ENCODE measurements at regions not wholly inside any gene's neighbourhood (a gene's known extent, or its start where the extent isn't known, plus 50 kb on each side); places are given as distances from the start of the nearest gene placed in this dataset.

DNA sequence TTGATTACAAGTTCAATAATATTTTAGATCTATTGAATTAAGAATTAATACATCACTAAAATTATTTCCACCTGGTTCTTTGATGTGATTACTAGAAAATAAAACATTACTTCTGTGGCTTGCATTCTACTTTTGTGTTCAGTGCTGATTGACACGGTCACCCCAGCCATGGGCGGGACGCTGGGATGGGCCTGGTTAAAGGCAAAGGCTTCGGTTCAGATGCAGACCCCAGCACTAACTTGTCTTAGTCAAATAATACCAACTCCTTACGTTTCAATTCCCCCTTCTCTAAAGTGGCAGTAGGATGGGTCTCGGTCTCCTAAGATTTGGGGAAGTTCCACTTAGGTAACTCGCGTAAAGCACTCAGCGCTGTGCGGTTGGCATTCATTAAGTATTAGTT, 144.9 kb downstream of the URI1 start:
- DNase-seq (ENCODE audit: insufficient read length, low spot score, missing footprints), result peak; percentile 82
- H3K9me3 ChIP-seq (ENCODE audit: low read depth, low read length), result no peaks in the 10 kb centered on the region
- H3K4me2 ChIP-seq (ENCODE audit: insufficient read depth, low read length), result no peak overlapping the region
- TF ChIP-seq, protein P1, sequence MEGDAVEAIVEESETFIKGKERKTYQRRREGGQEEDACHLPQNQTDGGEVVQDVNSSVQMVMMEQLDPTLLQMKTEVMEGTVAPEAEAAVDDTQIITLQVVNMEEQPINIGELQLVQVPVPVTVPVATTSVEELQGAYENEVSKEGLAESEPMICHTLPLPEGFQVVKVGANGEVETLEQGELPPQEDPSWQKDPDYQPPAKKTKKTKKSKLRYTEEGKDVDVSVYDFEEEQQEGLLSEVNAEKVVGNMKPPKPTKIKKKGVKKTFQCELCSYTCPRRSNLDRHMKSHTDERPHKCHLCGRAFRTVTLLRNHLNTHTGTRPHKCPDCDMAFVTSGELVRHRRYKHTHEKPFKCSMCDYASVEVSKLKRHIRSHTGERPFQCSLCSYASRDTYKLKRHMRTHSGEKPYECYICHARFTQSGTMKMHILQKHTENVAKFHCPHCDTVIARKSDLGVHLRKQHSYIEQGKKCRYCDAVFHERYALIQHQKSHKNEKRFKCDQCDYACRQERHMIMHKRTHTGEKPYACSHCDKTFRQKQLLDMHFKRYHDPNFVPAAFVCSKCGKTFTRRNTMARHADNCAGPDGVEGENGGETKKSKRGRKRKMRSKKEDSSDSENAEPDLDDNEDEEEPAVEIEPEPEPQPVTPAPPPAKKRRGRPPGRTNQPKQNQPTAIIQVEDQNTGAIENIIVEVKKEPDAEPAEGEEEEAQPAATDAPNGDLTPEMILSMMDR (IDR thresholded peaks at IDR 0.05; ENCODE audit: extremely low read depth, low read depth, low read length), result no peak
- H3K79me2 ChIP-seq (ENCODE audit: insufficient read depth, low read length), result no peaks in the 10 kb centered on the region
- H2AFZ ChIP-seq (ENCODE audit: low read length), result no peak overlapping the region
- no peaks in the 10 kb centered on the region for H3K36me3 ChIP-seq (ENCODE audit: insufficient read depth, low read length)
- no peak overlapping the region for H3K27ac ChIP-seq (ENCODE audit: low read depth, low read length)
- H3K4me1 ChIP-seq (ENCODE audit: insufficient read depth, low read length), result no peaks in the 10 kb centered on the region
- H4K20me1 ChIP-seq (ENCODE audit: insufficient read depth, low read length), result no peaks in the 10 kb centered on the region
- H3K4me3 ChIP-seq (ENCODE audit: insufficient read depth, low read length), result no peak overlapping the region
- no peaks in the 10 kb centered on the region for H3K27me3 ChIP-seq (ENCODE audit: insufficient read depth, low read length)

DNA sequence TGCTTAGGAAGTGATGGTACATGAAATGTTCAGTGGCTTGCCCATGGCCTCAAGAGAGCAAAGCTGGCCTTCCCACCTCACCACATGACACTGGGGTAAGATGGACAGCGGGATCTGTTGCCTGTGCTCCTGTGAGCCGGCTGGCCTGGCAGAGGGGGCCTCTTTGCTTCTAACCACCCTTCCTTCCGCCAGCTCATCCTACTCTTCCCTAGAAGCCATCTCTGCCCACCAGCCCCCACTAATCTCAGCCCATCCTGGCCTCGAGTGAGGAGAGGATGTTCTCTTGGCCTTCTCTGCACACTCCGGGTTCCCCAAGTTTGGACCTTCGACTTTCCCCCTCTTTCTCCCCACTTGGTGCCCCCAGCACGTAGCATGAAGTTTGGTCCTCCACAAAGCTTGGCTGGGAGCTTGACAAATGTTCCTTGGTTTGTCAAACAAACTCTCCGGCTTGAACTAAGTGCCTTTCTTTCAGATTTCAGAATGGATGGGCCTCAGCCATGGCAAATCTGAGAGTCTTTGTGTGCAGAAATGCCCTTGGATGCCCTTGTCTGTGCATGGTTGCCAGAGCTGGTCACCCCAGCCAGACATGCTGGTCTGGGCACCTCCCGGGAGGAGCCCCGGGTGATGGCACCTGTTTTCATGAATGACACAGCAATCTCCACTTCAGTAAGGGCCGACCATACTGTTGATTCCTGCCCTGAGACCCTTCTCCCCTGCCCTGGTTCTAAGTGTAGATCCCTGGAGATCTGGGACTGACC, 145.5 kb downstream of the URI1 start:
- peak; percentile 31 for DNase-seq (ENCODE audit: insufficient read length, low spot score, missing footprints)
- no peaks in the 10 kb centered on the region for H3K27me3 ChIP-seq (ENCODE audit: insufficient read depth, low read length)
- no peaks in the 10 kb centered on the region for H3K9me3 ChIP-seq (ENCODE audit: low read depth, low read length)
- H3K36me3 ChIP-seq (ENCODE audit: insufficient read depth, low read length), result no peaks in the 10 kb centered on the region
- H3K4me3 ChIP-seq (ENCODE audit: insufficient read depth, low read length), result no peak overlapping the region
- no peak overlapping the region for H2AFZ ChIP-seq (ENCODE audit: low read length)
- TF ChIP-seq, protein P1 (IDR thresholded peaks at IDR 0.05; ENCODE audit: extremely low read depth, low read depth, low read length), result no peak
- H3K79me2 ChIP-seq (ENCODE audit: insufficient read depth, low read length), result no peaks in the 10 kb centered on the region
- no peak overlapping the region for H3K27ac ChIP-seq (ENCODE audit: low read depth, low read length)
- H3K4me1 ChIP-seq (ENCODE audit: insufficient read depth, low read length), result no peaks in the 10 kb centered on the region
- no peaks in the 10 kb centered on the region for H4K20me1 ChIP-seq (ENCODE audit: insufficient read depth, low read length)
- H3K4me2 ChIP-seq (ENCODE audit: insufficient read depth, low read length), result no peak overlapping the region

DNA sequence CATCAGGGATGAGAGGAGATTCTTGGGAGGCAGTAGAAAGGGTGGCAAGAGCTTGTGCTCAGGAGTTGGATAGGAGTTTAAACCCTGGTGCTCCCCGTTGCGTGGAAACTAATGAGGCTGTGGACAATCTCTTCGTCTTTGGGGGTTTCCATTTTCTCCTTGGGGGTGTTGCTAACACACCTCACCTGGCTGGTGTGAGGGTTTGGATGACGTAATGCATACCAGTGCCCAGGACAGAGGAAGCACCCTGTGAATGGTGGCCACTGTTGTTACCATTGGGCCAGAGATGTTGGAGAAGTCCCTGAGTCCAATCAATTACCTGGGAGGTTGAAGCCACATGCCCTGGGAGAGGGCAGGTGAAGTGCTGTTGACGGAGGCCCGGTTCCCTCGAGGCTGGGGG, 146.5 kb downstream of the URI1 start:
- Histone ChIP-seq H3K4me1 (ENCODE audit: insufficient read depth, low read length) (no peaks in the 10 kb centered on the region), H2AFZ (ENCODE audit: low read length) (no peak overlapping the region), H3K79me2 (ENCODE audit: insufficient read depth, low read length) (no peaks in the 10 kb centered on the region), H3K9me3 (ENCODE audit: low read depth, low read length) (no peaks in the 10 kb centered on the region), H3K27ac (ENCODE audit: low read depth, low read length) (no peak overlapping the region), H3K4me3 (ENCODE audit: insufficient read depth, low read length) (no peak overlapping the region), H4K20me1 (ENCODE audit: insufficient read depth, low read length) (no peaks in the 10 kb centered on the region), H3K27me3 (ENCODE audit: insufficient read depth, low read length) (no peaks in the 10 kb centered on the region), H3K4me2 (ENCODE audit: insufficient read depth, low read length) (no peak overlapping the region), H3K36me3 (ENCODE audit: insufficient read depth, low read length) (no peaks in the 10 kb centered on the region)
- DNase-seq (ENCODE audit: insufficient read length, low spot score, missing footprints), result peak; percentile 50
- TF ChIP-seq, protein P1 (IDR thresholded peaks at IDR 0.05; ENCODE audit: extremely low read depth, low read depth, low read length), result no peak

DNA sequence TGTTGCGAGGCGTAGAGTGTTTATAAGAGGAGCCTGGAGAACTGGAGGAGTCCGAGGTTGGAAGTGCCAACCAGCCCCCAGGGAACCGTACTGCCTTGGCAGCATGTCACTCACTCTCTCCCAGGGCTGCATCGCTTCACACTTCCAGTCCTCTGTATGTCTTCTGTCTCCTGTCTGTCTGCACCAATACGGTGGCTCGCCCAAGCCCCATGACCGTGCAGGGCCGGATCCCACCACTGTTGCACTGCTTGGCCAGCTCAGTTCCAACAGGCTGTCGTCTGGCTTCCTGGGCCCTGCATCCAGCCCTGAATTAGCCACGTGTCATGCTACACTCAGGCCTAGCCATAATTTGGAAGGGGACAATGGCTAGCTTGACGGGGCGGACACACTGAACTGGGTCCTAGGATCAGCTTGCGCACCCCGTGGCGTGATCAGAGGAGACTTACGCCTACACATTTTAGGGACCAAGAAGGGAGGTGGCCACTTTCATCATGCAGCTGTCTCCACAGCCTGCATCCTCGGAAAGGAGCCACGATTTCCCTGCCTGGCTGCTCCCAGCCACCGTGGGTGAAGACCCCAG, 147.1 kb downstream of the URI1 start:
- H3K4me1 ChIP-seq (ENCODE audit: insufficient read depth, low read length), result no peaks in the 10 kb centered on the region
- no peak overlapping the region for H2AFZ ChIP-seq (ENCODE audit: low read length)
- peak; percentile 30 for DNase-seq (ENCODE audit: insufficient read length, low spot score, missing footprints)
- no peak overlapping the region for H3K4me3 ChIP-seq (ENCODE audit: insufficient read depth, low read length)
- H3K27ac ChIP-seq (ENCODE audit: low read depth, low read length), result no peak overlapping the region
- H3K79me2 ChIP-seq (ENCODE audit: insufficient read depth, low read length), result no peaks in the 10 kb centered on the region
- H3K9me3 ChIP-seq (ENCODE audit: low read depth, low read length), result no peaks in the 10 kb centered on the region
- TF ChIP-seq, protein P1 (IDR thresholded peaks at IDR 0.05; ENCODE audit: extremely low read depth, low read depth, low read length), result no peak
- H3K4me2 ChIP-seq (ENCODE audit: insufficient read depth, low read length), result no peak overlapping the region
- no peaks in the 10 kb centered on the region for H3K27me3 ChIP-seq (ENCODE audit: insufficient read depth, low read length)
- H3K36me3 ChIP-seq (ENCODE audit: insufficient read depth, low read length), result no peaks in the 10 kb centered on the region
- no peaks in the 10 kb centered on the region for H4K20me1 ChIP-seq (ENCODE audit: insufficient read depth, low read length)
